PC-3 (cell line): ENCODE measurements at regions not wholly inside any gene's neighbourhood (a gene's known extent, or its start where the extent isn't known, plus 50 kb on each side); places are given as distances from the start of the nearest gene placed in this dataset.

ENCODE experiments used
- ATAC-seq: fragments of 200-7000 bp; cut with Tn5 transposase; 2 replicates; pipeline ENCODE4 v1.9.1; 2020; ENCODE audit warnings: mild to moderate bottlenecking, moderate library complexity
- BruUV-seq: library from RNA; stranded (reverse); fragments of 400-500 nt; replicated peaks from 2 replicates; lab custom pipeline; 2021; lab: Mats Ljungman, UMichigan
- CTCF ChIA-PET: fragments of 300-600 bp; sonication (Branson Sonifier 250); formaldehyde crosslinking; loops from one replicate; lab custom pipeline; 2022; ENCODE audit warnings: antibody characterized with exemption; lab: Charles Lee
- POLR2A ChIA-PET: fragments of 300-600 bp; sonication (Branson Sonifier 250); formaldehyde crosslinking; loops from one replicate; lab custom pipeline; 2022; ENCODE audit warnings: antibody characterized with exemption; ENCODE audit not compliant: unreplicated experiment; lab: Charles Lee
- DNase-seq: peaks from one replicate; pipeline ENCODE4 v3.0.0-alpha.2; 2015
- H2AFZ ChIP-seq: fragments of 300-600 bp; sonication (generic); 2 replicates; pipeline ENCODE4 v1.6.0; 2016; ENCODE audit warnings: antibody characterized with exemption, low read length
- H3F3A ChIP-seq: fragments of 300-600 bp; sonication (generic); one replicate; pipeline ENCODE4 v1.6.0; 2017; ENCODE audit warnings: antibody characterized with exemption, low read length, control low read depth, mild to moderate bottlenecking; ENCODE audit not compliant: unreplicated experiment
- H3K27ac ChIP-seq: fragments of 300-600 bp; sonication (generic); 2 replicates; pipeline ENCODE4 v1.5.1; 2016; ENCODE audit warnings: mild to moderate bottlenecking, low read length
- H3K27me3 ChIP-seq: fragments of 300-600 bp; sonication (generic); 2 replicates; pipeline ENCODE4 v1.6.1; 2016; ENCODE audit warnings: low read length, mixed read lengths
- H3K36me3 ChIP-seq: fragments of 300-600 bp; sonication (generic); 2 replicates; pipeline ENCODE4 v1.6.1; 2016; ENCODE audit warnings: low read depth, mixed run types, low read length, mixed read lengths
- H3K4me1 ChIP-seq: fragments of 300-600 bp; sonication (generic); 2 replicates; pipeline ENCODE4 v1.5.1; 2016; ENCODE audit warnings: low read length; ENCODE audit not compliant: insufficient read depth
- H3K4me2 ChIP-seq: fragments of 300-600 bp; sonication (generic); 2 replicates; pipeline ENCODE4 v1.6.0; 2016; ENCODE audit warnings: low read length
- H3K4me3 ChIP-seq: fragments of 300-600 bp; sonication (generic); 2 replicates; pipeline ENCODE4 v1.5.1; 2016; ENCODE audit warnings: mild to moderate bottlenecking, low read length, mixed read lengths
- H3K79me2 ChIP-seq: fragments of 300-600 bp; sonication (generic); 2 replicates; pipeline ENCODE4 v1.6.1; 2017; ENCODE audit warnings: low read length, mixed read lengths
- H3K9ac ChIP-seq: fragments of 300-600 bp; sonication (generic); 2 replicates; pipeline ENCODE4 v1.6.0; 2016; ENCODE audit warnings: mild to moderate bottlenecking, low read length
- H3K9me2 ChIP-seq: fragments of 300-600 bp; sonication (generic); replicated peaks from 2 replicates; pipeline ENCODE4 v1.6.1; 2016; ENCODE audit warnings: mixed run types, low read length, mixed read lengths
- H3K9me3 ChIP-seq: fragments of 300-600 bp; sonication (generic); 2 replicates; pipeline ENCODE4 v1.6.1; 2016; ENCODE audit warnings: low read length, mixed read lengths
- H4K20me1 ChIP-seq: fragments of 300-600 bp; sonication (generic); 2 replicates; pipeline ENCODE4 v1.6.1; 2016; ENCODE audit warnings: low read length, mixed read lengths
- CTCF ChIP-seq: fragments of 300-600 bp; sonication (generic); conservative IDR thresholded peaks from 2 replicates; pipeline ENCODE4 v1.5.1; 2017; ENCODE audit warnings: antibody characterized with exemption, low read depth, mild to moderate bottlenecking, low read length
- EZH2 ChIP-seq: fragments of 300-600 bp; sonication (generic); IDR thresholded peaks from one replicate; pipeline ENCODE4 v1.6.1; 2017; ENCODE audit warnings: antibody characterized with exemption, mild to moderate bottlenecking, low read length; ENCODE audit not compliant: unreplicated experiment
- EZH2phosphoT487 ChIP-seq: fragments of 300-600 bp; sonication (generic); IDR thresholded peaks from 2 replicates; pipeline ENCODE4 v1.6.1; 2018; ENCODE audit warnings: mild to moderate bottlenecking, antibody characterized with exemption, low read length, borderline replicate concordance
- intact Hi-C: fragments of 100-400 bp; cut with micrococcal nuclease; formaldehyde crosslinking; loops from 2 replicates; pipeline ENCODE4 v1.9.0; 2023

GRCh38 chr7:125465527-125465926 lies 535.9 kb upstream of the POT1 start:
- H3K4me1 ChIP-seq: no peaks in the 10 kb centered on the region
- DNase-seq (no peak), ATAC-seq (no peak)
- no peaks in the 10 kb centered on the region for H3K36me3 ChIP-seq
- H3F3A ChIP-seq: no peaks in the 10 kb centered on the region
- CTCF ChIA-PET: no interaction called here
- no peaks in the 10 kb centered on the region for H3K27me3 ChIP-seq
- TF ChIP-seq EZH2phosphoT487 (no peak), EZH2 (no peak), CTCF (no peak)
- BruUV-seq: no TSS peak
- H3K9me2 ChIP-seq: no peaks in the 10 kb centered on the region
- H2AFZ ChIP-seq: no peak overlapping the region
- H3K9ac ChIP-seq: no peak overlapping the region
- no peak overlapping the region for H3K27ac ChIP-seq
- POLR2A ChIA-PET: no interaction called here
- H3K9me3 ChIP-seq: no peaks in the 10 kb centered on the region
- no peak overlapping the region for H3K4me2 ChIP-seq
- no peak overlapping the region for H3K4me3 ChIP-seq
- H4K20me1 ChIP-seq: no peaks in the 10 kb centered on the region
- intact Hi-C loops: no loop called here
- no peaks in the 10 kb centered on the region for H3K79me2 ChIP-seq

- Histone ChIP-seq H3K9me3 (peaks cover 3% of the 10 kb centered on the region; the same call in 1 of the 2 replicates), H3K4me3 (no peak overlapping the region), H3K36me3 (no peaks in the 10 kb centered on the region), H2AFZ (no peak overlapping the region), H3K4me1 (no peaks in the 10 kb centered on the region), H3K9ac (no peak overlapping the region), H3K27me3 (no peaks in the 10 kb centered on the region), H3F3A (no peaks in the 10 kb centered on the region), H3K79me2 (no peaks in the 10 kb centered on the region), H3K9me2 (no peaks in the 10 kb centered on the region), H3K4me2 (no peak overlapping the region), H3K27ac (no peak overlapping the region), H4K20me1 (no peaks in the 10 kb centered on the region)
- ChIA-PET CTCF (no interaction called here), POLR2A (no interaction called here)
- TF ChIP-seq CTCF (no peak), EZH2 (no peak), EZH2phosphoT487 (no peak)
- intact Hi-C loops: no loop called here
- ATAC-seq (no peak), DNase-seq (no peak)
- BruUV-seq: no TSS peak
Observed at GRCh38 chr7:125462615-125463014, 533.0 kb upstream of the POT1 start.

GRCh38 chr7:125459038-125459437 lies 529.4 kb upstream of the POT1 start:
- H3F3A ChIP-seq: no peaks in the 10 kb centered on the region
- CTCF ChIA-PET: no interaction called here
- intact Hi-C loops: no loop called here
- no peaks in the 10 kb centered on the region for H3K4me1 ChIP-seq
- H3K9ac ChIP-seq: no peak overlapping the region
- H2AFZ ChIP-seq: no peak overlapping the region
- H3K9me2 ChIP-seq: no peaks in the 10 kb centered on the region
- H3K4me2 ChIP-seq: no peak overlapping the region
- no peaks in the 10 kb centered on the region for H3K36me3 ChIP-seq
- TF ChIP-seq EZH2 (no peak), CTCF (no peak), EZH2phosphoT487 (no peak)
- H3K27me3 ChIP-seq: no peaks in the 10 kb centered on the region
- no peaks in the 10 kb centered on the region for H3K79me2 ChIP-seq
- POLR2A ChIA-PET: interaction anchor here (0.7 kb wide), 1 partner anchor 22 kb away, joined by 8 read pairs; no protein-coding TSS in a partner anchor
- H3K4me3 ChIP-seq: no peak overlapping the region
- peaks cover 3% of the 10 kb centered on the region; the same call in 1 of the 2 replicates for H3K9me3 ChIP-seq
- DNase-seq (no peak), ATAC-seq (no peak)
- no peaks in the 10 kb centered on the region for H4K20me1 ChIP-seq
- no peak overlapping the region for H3K27ac ChIP-seq
- BruUV-seq: no TSS peak
